GM21737 (cell line): ENCODE measurements at regions not wholly inside any gene's neighbourhood (a gene's known extent, or its start where the extent isn't known, plus 50 kb on each side); places are given as distances from the start of the nearest gene placed in this dataset.

Experiments
- ATAC-seq: cut with Tn5 transposase; IDR thresholded peaks from one replicate; pipeline ENCODE4 v1.9.1; 2021; ENCODE audit warnings: mild to moderate bottlenecking, moderate library complexity; ENCODE audit not compliant: unreplicated experiment

DNA sequence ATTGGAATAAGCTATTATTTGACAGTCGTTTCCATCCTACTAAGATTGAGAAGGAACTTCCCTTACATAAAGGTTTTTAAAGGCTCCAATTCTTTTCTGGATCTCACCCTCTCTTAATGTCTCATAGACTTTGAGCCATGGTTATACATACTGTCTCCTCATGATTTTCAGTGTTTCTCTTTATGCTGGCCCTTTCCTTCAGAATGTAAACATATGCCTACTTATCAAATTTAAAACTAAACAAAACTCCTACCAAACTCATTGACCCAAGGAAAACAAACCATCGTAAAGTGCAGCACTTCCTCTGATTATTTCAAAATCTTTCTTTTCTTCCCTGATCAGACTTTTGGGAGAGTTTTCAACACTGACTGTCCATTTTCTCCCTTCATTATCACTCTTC, 163.4 kb upstream of the DPYD start:
- no peak for ATAC-seq

DNA sequence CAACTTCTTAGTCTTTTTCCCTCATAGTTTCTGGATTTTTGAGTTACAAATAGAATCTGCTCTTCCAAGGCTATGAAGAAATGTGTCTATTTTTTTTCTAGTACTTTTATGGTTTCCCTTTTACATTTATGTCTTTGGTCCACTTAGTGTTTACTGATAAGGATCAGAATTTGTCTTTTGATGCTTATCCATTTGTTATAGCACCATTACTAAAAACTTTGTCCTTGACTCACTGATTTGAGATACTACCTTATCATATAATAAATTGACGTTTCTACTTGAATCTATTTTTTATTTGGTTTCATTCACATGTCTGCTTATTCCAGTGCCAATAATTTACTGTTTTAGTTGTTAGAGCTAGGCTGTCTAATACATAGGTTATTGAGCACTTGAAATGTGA, 161.1 kb upstream of the DPYD start:
- ATAC-seq = no peak

DNA sequence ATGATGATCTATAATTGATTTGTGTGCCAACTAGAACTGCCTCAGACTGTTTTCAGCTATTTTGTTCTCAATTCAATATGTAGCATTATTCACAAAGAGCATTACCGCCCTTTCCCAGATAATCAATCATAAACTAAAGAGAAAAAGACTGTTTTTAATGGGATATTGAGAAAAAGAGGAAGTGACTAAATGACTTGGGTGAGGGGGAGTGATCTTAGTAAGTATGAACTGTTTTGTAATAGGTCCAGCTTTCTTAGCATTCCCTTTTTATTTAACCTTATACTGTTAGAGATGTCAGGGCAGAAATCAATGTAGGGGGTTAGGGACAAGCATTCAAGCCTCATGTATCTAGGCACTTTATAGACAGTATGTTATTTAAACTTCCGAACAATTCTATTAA, 157.8 kb upstream of the DPYD start:
- no peak for ATAC-seq

DNA sequence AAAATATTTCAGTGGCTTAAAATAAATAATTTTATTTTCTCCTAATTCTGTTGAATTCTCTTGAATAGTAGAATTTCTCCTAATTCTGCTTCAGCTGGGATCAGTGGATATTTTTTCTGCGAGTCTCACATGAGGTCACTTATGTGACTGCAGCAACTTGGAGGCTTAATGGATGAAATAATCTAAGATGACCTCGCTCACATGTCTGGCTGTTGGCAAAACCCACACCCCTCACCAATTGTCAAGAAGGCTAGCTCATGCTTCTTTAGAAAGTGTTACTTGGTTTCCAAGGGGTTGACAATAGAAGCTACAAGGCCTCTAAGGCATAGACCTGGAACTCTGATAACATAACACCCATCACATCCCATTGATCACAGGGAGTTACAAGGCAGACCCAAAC, 156.9 kb upstream of the DPYD start:
- ATAC-seq = no peak

DNA sequence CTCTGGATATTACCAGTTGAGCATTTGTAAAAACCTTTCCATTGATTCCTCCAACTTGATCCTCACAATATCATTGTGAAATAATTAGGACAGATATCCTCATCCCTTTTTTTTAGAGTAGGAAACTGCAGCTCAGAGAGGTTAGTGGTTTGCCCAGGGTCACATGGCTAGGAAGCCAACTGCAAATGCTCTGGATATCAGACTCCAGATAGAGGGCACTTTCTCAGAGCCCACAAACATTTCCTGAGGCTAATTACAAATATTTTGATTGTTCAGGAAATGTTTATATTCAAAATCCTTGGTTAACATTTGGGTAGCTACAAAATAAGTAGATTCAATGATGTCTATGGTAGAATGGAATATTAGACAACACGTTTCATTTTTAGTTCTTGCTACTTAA, 154.8 kb upstream of the DPYD start:
- no peak for ATAC-seq

DNA sequence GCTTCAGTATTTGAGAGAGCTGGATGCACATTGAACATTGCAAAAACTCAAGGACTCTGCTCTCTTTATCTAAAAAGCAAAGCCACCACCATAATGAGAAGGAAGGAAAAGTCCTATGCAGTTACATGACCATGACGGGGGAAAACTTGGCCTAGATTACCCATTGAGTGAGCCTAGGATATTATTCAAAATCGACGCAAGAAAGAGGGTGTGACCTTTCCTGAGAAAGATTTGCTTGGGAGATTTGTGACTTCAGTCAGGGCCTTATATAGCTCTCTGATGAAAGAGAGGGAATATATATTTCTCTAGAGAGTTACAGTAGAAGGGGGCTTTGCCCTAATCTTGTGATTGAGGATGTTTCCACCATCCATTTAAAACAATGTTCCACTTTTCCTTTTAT, 153.0 kb upstream of the DPYD start:
- no peak for ATAC-seq

- ATAC-seq = no peak
These were observed 152.3 kb upstream of the DPYD start for GRCh38 chr1:98073106-98073505.

GRCh38 chr1:98072047-98072446, 151.2 kb upstream of the DPYD start:
- no peak for ATAC-seq

DNA sequence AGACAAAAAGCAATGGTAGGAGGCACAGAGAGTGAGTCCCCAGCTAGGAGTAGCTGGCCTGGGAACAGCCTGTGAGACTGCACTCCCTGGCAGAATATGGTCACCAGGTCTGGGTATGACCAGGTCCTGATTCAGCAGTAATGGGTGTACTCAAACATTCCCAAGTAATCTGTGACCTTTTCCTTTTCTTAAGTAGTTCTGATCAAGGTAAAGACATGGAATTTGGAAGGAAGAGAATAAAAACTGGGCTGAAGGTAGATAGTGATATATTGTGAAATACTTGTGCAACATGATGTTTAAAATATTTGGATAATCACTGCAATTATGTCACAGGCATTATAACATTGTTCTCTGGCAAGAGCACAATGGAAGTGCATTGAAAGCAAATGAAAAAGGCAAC, 147.2 kb upstream of the DPYD start:
- ATAC-seq = no peak

DNA sequence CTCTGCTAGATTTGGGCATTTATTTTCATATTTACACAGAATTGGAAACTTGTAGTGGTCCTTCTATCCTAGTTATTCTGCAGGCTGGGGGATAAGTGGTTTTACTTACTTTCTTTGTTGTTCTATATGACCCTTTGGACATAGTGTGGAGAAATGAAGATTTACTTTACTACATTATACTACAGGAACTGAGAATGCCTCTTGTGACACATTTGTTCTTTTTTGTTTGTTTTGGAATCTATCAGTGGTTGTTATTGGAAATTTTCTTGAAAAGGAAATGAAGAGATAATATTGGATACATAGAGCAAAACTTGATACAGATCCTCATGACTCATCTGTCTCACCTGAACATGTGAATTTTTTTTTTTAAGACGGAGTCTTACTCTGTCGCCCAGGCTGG, 146.1 kb upstream of the DPYD start:
- ATAC-seq = no peak

DNA sequence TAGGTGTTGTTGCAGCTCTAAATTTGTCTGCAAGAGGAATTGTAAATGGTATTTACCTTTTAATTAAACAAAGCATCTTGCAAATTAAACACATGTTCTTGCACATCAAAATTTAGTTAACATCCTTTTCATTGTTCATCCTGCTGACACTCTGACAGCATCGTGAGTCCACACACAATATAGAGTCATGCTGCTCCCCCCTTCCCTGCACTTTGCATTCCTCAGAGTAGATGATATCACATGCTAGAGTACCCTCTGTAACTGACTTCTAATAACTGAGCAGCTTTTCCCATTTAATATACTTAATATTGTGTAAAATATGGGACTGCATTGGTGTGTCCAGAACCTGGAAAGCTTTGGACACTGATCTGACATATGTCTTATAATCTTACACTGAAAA, 138.8 kb upstream of the DPYD start:
- ATAC-seq = no peak

DNA sequence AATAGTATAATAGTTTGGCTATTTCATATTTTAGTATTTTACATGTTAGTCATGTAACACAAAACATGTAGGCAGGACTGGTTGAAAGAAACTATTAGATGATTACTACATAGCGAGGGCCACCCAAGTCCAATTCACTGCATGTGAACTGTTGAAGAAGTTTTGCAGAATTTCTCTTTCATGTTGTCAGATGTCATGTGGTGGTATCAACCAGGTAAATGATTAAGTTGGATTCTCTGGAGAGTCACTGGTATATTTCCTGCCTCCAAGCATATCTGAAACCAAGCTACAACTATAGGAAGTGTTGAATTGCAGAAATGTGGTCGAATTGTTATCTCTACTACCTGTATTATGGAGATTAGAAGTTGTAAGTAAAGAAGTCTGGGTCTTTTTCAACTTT, 137.8 kb upstream of the DPYD start:
- ATAC-seq = no peak

- ATAC-seq = no peak
These were observed 136.5 kb upstream of the DPYD start for GRCh38 chr1:98057236-98057910.

DNA sequence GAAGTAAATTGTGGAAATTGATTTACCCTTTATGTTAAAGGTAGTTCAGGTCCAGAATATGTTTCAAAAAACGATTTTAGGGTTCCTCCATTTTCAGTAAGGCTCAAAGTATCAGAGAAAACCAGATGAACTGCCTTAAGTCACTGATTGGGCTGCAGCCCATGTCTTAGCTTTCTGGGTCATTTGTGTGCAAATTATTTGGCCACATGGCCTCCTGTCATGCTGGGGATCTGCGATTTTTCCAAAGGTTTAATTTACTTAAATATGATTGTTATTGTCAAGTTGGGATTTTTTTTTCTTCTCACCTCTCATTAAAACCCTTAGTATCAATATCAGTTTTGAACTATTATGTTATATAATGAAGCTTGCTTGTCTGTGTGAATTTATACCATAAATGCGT, 135.9 kb upstream of the DPYD start:
- ATAC-seq = no peak

DNA sequence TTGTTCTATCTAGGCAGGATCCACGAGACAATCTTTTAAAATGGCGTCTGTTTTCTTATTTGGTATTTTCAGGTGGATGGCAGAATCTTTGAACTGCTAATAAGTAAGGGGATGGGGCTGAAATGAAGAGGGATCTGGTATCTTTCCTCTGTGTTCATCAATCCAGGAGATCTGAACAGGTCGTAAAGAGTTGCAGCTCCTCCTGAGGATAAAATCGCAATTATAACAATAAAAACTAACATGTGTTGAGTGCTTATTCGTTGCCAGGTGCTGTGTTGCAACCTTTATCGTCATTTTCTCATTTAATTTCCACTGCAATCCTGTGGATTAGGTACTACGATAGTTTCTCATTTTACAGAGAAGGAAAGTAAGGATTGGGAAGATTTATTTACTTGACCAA, 134.6 kb upstream of the DPYD start:
- no peak for ATAC-seq

DNA sequence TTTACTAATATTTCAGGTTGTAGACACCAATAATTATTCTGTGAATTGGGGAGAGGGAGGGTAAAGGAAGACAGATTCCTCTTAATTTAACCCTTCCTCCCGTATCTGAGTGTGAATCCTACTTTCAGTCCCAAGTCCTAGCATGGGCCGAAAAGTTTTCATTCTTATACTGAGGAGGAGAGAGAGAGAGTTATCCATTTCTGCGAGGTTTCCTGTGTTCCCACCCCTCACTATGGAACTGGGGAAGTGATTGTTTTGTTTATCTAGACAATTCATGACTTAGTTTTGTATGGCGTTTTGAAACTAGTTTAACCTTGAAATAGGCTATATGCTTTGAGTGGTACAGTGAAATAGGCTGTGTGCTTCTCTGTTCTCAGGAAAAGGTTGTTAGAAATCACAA, 134.0 kb upstream of the DPYD start:
- no peak for ATAC-seq

GRCh38 chr1:98054367-98054701, 133.5 kb upstream of the DPYD start:
- ATAC-seq = no peak

- ATAC-seq = peak; percentile 96
These were observed 132.9 kb upstream of the DPYD start for GRCh38 chr1:98053471-98054366.

- ATAC-seq = no peak
These were observed 130.3 kb upstream of the DPYD start for GRCh38 chr1:98051065-98051675.

- ATAC-seq = no peak
These were observed 128.7 kb upstream of the DPYD start for GRCh38 chr1:98049370-98050135.

- ATAC-seq = no peak
These were observed 128.0 kb upstream of the DPYD start for GRCh38 chr1:98048751-98049325.
